ENCODE measurements at regions not wholly inside any gene's neighbourhood (a gene's known extent, or its start where the extent isn't known, plus 50 kb on each side); places are given as distances from the start of the nearest gene placed in this dataset.

DNA sequence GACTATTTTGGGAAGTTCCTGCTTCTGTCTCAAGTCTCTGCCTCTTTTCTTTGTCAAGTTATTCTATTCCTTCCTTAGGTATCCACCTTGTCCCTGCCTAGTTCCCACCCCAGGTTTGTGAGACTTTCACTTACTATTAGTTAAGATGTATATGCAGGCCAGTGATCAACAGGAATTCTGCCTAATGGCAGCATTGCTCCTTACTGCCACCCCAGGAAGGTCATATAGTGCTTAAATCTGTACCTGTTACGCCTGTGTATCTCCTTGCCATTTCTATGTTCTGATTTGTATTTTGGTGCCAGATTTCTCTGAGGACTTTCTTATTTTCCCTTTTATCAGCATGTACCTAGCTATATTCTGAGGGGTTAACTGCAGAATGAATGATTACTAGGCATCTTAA, 746.0 kb upstream of the TMEFF2 start:
- TF ChIP-seq POLR2A (IDR thresholded peaks at IDR 0.05; ENCODE audit: low read length) (no peak), CHD2 (IDR thresholded peaks at IDR 0.05; ENCODE audit: low read length, partially characterized antibody) (no peak), RAD21 (conservative IDR thresholded peaks at IDR 0.05 in 1 of 2, IDR thresholded peaks at IDR 0.05 in 1 of 2) (no peak), SREBF2 (IDR thresholded peaks at IDR 0.05) (no peak), HEYL (CRISPR knock-in tag; IDR thresholded peaks at IDR 0.05) (no peak)
